IMR-90 (cell line): ENCODE measurements at regions not wholly inside any gene's neighbourhood (a gene's known extent, or its start where the extent isn't known, plus 50 kb on each side); places are given as distances from the start of the nearest gene placed in this dataset.

Source experiments
- CHD1 ChIP-seq: IDR thresholded peaks from 2 replicates; pipeline ENCODE4 v1.6.1; 2012; ENCODE audit warnings: low read depth, low read length, improper control_type of control experiment
- CTCF ChIP-seq: conservative IDR thresholded peaks from 2 replicates; pipeline ENCODE4 v1.5.1; 2012; ENCODE audit warnings: mild to moderate bottlenecking, low read depth, low read length, improper control_type of control experiment
- MAFK ChIP-seq: IDR thresholded peaks from 2 replicates; pipeline ENCODE4 v1.6.1; 2012; ENCODE audit warnings: low read depth, low read length, improper control_type of control experiment
- MXI1 ChIP-seq: IDR thresholded peaks from 2 replicates; pipeline ENCODE4 v1.6.1; 2012; ENCODE audit warnings: low read depth, mild to moderate bottlenecking, low read length, moderate library complexity, borderline replicate concordance
- POLR2A ChIP-seq: IDR thresholded peaks from 2 replicates; pipeline ENCODE4 v1.6.1; 2012; ENCODE audit warnings: mild to moderate bottlenecking, low read depth, low read length
- RAD21 ChIP-seq: IDR thresholded peaks from 2 replicates; pipeline ENCODE4 v1.6.1; 2012; ENCODE audit warnings: low read length, improper control_type of control experiment
- RFX5 ChIP-seq: IDR thresholded peaks from 2 replicates; pipeline ENCODE4 v1.8.0; 2012; ENCODE audit warnings: low read depth, mild to moderate bottlenecking, low read length, moderate library complexity
- SMC3 ChIP-seq: fragments of 150-350 bp; IDR thresholded peaks from 2 replicates; pipeline ENCODE4 v1.6.1; 2016; ENCODE audit warnings: low read depth, mild to moderate bottlenecking, antibody characterized with exemption, low read length, moderate library complexity
- USF2 ChIP-seq: fragments of 150-350 bp; IDR thresholded peaks from 2 replicates; pipeline ENCODE4 v1.6.1; 2017; ENCODE audit warnings: mild to moderate bottlenecking, antibody characterized with exemption, low read length, low read depth

- TF ChIP-seq CTCF (no peak), POLR2A (no peak), USF2 (no peak), RAD21 (no peak), RFX5 (no peak), MAFK (no peak), CHD1 (no peak), SMC3 (no peak), MXI1 (no peak)
Observed at GRCh38 chr14:38108681-38109080, 99.0 kb upstream of the SSTR1 start.
